GM19455 (cell line): ENCODE measurements at regions not wholly inside any gene's neighbourhood (a gene's known extent, or its start where the extent isn't known, plus 50 kb on each side); places are given as distances from the start of the nearest gene placed in this dataset.
"Not testable (repeated sequence)": the region's sequence is repeated elsewhere in the genome, so short reads cannot be mapped to it uniquely, and the experiment has no call there.

Experiments
- ATAC-seq: cut with Tn5 transposase; IDR thresholded peaks from one replicate; pipeline ENCODE4 v1.9.1; 2021; ENCODE audit not compliant: unreplicated experiment

DNA sequence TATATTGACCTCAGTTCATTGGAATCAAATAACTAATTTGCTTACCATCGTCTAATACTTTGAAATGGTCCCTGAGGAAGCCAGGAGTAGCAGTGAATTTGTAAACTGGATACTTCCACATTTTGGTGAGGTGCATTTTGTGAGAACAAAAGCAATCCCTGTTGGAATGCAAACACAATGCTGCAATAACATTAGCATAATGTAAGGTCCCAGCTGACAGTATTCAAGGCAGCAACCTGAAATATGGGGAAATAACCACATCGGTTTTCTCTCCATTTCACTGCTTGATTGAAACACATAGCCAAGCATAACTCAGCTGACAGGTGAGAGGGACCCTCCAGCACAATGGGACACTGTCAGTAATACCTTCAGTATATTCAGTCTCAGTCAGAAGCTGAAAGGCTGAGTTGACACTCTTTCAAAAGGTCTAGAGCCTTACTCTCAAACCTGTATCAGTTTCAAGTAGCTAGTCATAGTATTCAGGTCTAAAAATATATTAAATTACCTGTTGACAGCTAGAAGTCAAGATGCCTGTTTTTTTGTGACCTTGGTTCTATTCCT, 1311.9 kb upstream of the NRXN1 start:
- no peak for ATAC-seq

DNA sequence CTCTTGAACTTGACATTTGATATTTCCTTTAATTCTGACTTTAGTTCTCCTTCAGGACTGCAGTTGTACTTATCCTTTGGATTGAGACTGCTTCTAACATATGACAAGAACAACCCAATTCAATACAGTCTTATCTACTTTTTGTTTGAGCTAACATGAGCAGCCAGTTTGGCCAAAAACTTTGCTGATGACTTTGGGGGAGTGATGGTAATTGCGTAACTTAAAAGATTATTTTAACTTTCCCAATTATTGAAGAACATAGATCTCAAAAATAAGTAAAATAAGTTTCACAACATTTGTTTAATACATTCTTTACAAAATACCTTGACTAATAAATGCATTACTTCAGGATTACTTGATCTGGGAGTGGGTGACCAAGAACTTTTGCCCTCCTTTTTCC, 1311.1 kb upstream of the NRXN1 start:
- ATAC-seq, result no peak

GRCh38 chr2:52342458-52342857, 1310.5 kb upstream of the NRXN1 start:
- ATAC-seq, result no peak

DNA sequence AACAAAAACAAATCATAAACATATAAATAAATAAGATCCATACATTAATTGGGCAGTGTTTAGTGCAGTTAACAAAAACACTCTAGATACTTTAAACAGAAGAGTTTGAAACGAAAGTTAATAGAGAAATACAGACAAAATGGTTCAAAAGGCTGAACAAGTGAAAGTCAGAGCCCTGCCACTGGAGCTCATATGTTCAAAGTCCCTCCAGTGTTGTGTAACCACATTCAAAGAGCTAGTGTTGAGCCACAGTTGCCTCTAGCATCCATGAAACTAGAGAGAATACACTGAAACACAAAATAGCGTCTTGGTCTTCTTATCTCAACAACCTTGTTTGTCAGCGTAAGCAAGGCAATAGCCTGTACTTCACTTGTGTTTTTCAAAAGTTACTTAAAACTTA, 1309.8 kb upstream of the NRXN1 start:
- ATAC-seq, result no peak

GRCh38 chr2:52340171-52340570, 1308.2 kb upstream of the NRXN1 start:
- no peak for ATAC-seq

DNA sequence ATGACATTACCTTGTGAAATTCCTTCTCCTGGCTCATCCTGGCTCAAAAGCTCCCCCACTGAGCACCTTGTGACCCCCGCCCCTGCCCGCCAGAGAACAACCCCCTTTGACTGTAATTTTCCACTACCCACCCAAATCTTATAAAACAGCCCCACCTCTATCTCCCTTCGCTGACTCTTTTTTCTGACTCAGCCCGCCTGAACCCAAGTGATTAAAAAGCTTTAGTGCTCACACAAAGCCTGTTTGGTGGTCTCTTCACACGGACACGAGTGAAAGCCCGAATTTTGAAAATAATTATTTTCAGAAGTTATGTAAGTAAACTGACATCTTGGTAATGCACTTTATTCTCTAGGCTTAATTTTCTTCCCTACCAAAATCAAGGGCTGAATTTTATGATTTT, 1305.9 kb upstream of the NRXN1 start:
- not testable (repeated sequence) for ATAC-seq

GRCh38 chr2:52336951-52337350, 1305.0 kb upstream of the NRXN1 start:
- no peak for ATAC-seq

- no peak for ATAC-seq
Measured at GRCh38 chr2:52335727-52336126, 1303.8 kb upstream of the NRXN1 start.

GRCh38 chr2:52334185-52334584, 1302.3 kb upstream of the NRXN1 start:
- ATAC-seq, result no peak

- no peak for ATAC-seq
Measured at GRCh38 chr2:52327641-52328040, 1295.7 kb upstream of the NRXN1 start.

GRCh38 chr2:52314231-52314630, 1282.3 kb upstream of the NRXN1 start:
- ATAC-seq, result no peak

DNA sequence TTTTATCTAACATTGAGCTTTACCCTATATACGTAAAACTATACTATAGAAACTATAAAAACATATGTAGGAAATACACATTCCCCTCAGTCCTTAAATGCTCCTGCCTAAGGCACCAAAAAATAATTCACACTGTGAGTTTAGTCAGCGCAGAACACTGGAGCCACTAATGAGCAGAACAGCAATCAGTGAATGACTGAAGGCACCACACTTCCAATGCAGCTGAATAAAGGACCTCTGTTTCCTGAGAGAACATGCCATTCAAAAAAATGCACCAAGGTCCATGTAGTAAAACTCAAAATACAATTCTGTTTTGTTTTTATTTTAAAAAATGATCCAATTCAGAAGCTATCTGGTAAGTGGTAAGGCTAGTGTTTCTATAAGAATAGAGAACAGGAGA, 1280.6 kb upstream of the NRXN1 start:
- ATAC-seq, result no peak

DNA sequence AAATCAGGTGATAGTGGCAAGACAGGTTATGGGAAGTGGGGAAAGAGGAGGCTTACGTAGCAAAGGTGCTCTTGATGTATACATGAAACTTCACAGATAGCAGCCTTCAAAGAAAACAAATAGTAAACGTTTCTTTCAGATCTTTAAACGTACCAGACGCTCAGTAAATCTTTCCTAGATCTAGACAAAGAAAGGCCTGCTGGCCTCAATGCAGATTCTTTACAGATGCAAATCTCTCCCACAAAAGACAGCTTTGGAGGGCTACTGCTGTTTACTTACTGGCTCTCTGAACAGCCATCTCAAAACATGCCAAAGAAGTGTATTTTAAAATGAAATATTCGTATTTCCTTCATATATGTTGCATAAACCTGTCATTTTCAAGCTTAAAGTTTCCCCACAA, 1279.9 kb upstream of the NRXN1 start:
- ATAC-seq, result no peak

DNA sequence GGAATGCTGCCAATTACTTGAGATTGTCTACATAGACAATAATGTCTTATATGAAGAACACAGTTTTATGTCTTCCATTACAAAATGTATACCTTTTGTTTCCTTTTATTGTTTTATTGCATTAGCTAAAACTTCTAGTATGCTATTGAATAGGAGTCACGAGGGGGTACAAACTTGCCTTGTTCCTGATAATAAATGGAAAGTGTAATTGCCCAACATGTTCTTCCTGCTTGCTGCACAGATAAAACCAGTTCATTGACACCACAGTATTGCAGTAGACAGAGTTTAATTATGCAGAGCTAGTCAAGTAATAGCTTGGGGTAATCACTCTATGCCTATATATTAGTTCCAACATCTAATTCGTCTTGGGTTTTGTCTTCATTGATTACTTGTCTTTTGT, 1276.2 kb upstream of the NRXN1 start:
- ATAC-seq, result no peak

DNA sequence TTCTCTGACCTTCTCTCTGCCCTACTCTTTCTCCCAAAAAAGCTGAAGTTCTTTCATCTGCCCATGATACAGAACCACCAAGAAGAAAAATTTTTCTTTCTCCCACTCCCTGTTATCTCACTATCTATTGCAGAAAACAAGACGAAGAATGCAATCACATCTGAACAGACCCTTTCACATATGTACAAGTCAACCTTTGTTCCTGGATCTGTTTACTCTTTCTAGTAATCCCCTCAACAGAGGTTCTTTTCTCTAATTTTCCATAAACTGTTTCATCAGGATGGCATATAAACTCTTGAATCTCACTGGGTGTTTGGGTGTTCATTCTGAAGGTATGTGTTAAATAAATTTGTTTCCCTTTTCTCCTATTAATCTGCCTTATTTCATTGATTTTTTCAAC, 1262.7 kb upstream of the NRXN1 start:
- ATAC-seq, result no peak

DNA sequence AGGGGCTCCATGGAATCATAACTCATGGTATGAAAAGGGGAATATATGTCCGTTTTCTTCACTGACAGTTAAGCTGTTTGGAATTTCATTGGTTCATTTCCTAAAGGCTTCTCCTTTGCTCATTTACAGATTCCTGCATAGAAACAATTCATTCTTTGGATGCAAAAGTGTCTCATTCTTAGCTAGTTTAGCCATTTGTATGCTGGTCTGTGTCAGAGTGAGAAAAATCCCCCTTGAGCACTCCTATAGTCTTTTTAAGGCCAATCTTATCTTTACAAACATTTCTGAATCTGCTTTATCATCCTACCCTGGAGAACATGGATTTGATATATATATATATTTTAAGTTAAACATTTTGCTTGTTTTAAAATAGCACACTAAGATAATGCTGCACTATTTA, 1260.9 kb upstream of the NRXN1 start:
- no peak for ATAC-seq

- no peak for ATAC-seq
Measured at GRCh38 chr2:52289741-52290140, 1257.8 kb upstream of the NRXN1 start.

DNA sequence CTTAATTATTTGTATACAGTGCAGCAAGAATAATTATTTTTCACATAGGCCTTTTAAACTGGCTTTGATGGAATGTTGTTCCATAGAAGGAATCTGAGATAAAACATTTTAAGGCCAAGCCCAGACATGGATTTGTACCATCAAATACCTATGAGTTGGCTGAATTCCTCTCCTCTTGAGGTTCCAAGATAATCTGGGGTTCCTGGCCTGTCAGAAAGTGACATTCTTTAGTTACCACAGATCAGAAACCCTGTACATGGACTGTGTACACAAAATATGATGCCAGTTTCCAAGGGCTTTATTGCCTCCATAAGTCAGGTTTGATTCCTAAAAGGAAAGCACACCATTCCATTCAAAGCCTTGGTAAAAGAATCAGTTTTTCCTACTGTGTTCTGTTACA, 1256.7 kb upstream of the NRXN1 start:
- ATAC-seq, result no peak

- no peak for ATAC-seq
Measured at GRCh38 chr2:52269696-52270485, 1238.0 kb upstream of the NRXN1 start.

- ATAC-seq, result no peak
Measured at GRCh38 chr2:52264911-52265310, 1233.0 kb upstream of the NRXN1 start.

GRCh38 chr2:52264488-52264887, 1232.6 kb upstream of the NRXN1 start:
- no peak for ATAC-seq

GRCh38 chr2:52260904-52261303, 1229.0 kb upstream of the NRXN1 start:
- no peak for ATAC-seq

- ATAC-seq, result not testable (repeated sequence)
Measured at GRCh38 chr2:52258967-52259366, 1227.0 kb upstream of the NRXN1 start.
